Natural killer cell treated with Interleukin-12 subunit alpha and Interleukin-12 subunit beta and Interleukin-15 and Interleukin-18, amount 100 ng/mL, for 72 hours (primary cell): ENCODE measurements at regions not wholly inside any gene's neighbourhood (a gene's known extent, or its start where the extent isn't known, plus 50 kb on each side); places are given as distances from the start of the nearest gene placed in this dataset.
"Not testable (repeated sequence)": the region's sequence is repeated elsewhere in the genome, so short reads cannot be mapped to it uniquely, and the experiment has no call there.

ENCODE experiments used
- ATAC-seq, 2 donors: fragments of 150-1000 bp; cut with Tn5 transposase in 1 of 2; sonication (Bioruptor Pico), chemical (Tn5 transposase) in 1 of 2; 2 replicates each; pipeline ENCODE4 v1.10.0; 2021
- DNase-seq: peaks from one replicate; pipeline ENCODE4 v3.0.0; 2022; ENCODE audit warnings: low spot score
- H3K27ac Mint-ChIP-seq, 2 donors: 1 replicate in 1 of 2; 2 replicates in 1 of 2; pipeline ENCODE4 v1.8.0; 2022; ENCODE audit warnings: mixed read lengths in 2 of 2, mild to moderate bottlenecking in 1 of 2, moderate library complexity in 1 of 2
- H3K27me3 Mint-ChIP-seq, 2 donors: 1 replicate in 1 of 2; 2 replicates in 1 of 2; pipeline ENCODE4 v1.8.0; 2022; ENCODE audit warnings: mixed read lengths in 2 of 2
- H3K36me3 Mint-ChIP-seq: one replicate; pipeline ENCODE4 v1.8.0; 2022; ENCODE audit warnings: mixed read lengths
- H3K4me1 Mint-ChIP-seq, 2 donors: 1 replicate in 1 of 2; 2 replicates in 1 of 2; pipeline ENCODE4 v1.8.0; 2022; ENCODE audit warnings: low read depth in 2 of 2, mixed read lengths in 2 of 2, mild to moderate bottlenecking in 1 of 2
- H3K4me3 Mint-ChIP-seq: one replicate; pipeline ENCODE4 v1.8.0; 2022; ENCODE audit warnings: mixed read lengths
- H3K9me3 Mint-ChIP-seq: 2 replicates; pipeline ENCODE4 v1.8.0; 2022; ENCODE audit warnings: mixed read lengths

DNA sequence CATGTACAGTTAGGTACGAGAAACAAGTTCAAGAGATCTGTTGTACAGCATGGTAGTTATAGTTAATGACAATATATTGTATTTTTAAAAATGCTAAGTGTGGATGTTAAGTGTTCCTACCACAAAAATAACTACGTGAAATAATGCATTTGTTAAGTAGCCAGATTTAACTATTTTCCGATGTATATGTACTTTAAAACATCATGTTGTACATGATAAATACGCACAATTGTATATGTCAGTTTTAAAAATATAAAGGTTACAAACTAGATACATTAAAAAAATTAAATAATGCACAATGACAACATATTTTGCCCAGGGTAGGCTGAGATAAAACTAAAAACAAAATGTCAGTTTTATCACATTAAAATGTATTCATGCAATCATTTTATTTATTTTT lies 285.1 kb upstream of the DCN start:
- H3K36me3 Mint-ChIP-seq: no peaks in the 10 kb centered on the region
- H3K27me3 Mint-ChIP-seq: peaks cover 0 to 5% of the 10 kb centered on the region in 2 donors

DNA sequence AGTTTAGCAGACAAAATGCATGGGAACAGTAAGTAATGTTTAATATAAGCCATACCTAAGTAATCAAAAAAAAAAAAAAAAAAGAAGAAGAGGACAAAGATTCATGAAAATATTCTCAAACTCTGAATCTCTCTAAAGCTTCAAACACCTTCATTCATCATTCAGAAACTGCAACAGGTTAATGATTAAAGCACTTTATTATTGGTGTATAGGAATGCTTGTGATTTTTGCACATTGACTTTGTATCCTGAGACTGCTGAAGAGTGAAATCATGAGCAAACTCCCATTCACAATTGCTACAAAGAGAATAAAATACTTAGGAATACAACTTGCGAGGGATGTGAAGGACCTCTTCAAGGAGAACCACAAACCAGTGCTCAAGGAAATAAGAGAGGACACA lies 278.4 kb upstream of the DCN start:
- Mint-ChIP-seq H3K27ac (no peak overlapping the region), H3K4me1 (no peaks in the 10 kb centered on the region), H3K27me3 (peaks cover 10 to 23% of the 10 kb centered on the region in 2 donors), H3K4me3 (no peak overlapping the region), H3K36me3 (no peaks in the 10 kb centered on the region), H3K9me3 (no peaks in the 10 kb centered on the region)
- no peak for ATAC-seq
- DNase-seq: no peak

More for the DNA sequence above, 285.1 kb upstream of the DCN start:
- DNase-seq: no peak
- H3K4me3 Mint-ChIP-seq: no peak overlapping the region
- H3K9me3 Mint-ChIP-seq: no peaks in the 10 kb centered on the region
- no peak for ATAC-seq
- H3K4me1 Mint-ChIP-seq: no peaks in the 10 kb centered on the region
- H3K27ac Mint-ChIP-seq: no peak overlapping the region

DNA sequence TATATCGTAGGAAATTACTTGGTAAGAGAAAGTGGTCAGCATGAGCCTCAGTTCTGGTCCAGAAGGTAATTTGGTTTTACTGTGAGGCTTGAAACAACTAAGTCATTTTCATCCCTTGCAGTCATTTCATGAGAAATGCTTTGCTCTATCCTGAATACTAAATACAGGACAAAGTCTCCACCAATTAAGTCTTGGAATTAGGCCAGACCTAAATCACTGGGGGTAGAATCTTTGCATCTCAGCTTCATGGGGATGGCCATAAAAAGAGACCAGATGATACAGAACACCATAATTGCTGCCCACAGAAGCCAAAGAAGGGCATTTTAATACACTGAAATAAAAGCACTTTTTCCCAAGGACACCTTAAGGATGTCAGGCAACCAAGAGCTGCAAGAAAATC lies 277.9 kb upstream of the DCN start:
- no peak overlapping the region for H3K27ac Mint-ChIP-seq
- no peaks in the 10 kb centered on the region for H3K4me1 Mint-ChIP-seq
- no peaks in the 10 kb centered on the region for H3K9me3 Mint-ChIP-seq

GRCh38 chr12:91455321-91455720 lies 272.7 kb upstream of the DCN start:
- H3K27ac Mint-ChIP-seq: no peak overlapping the region
- DNase-seq: no peak
- H3K4me3 Mint-ChIP-seq: no peak overlapping the region
- H3K27me3 Mint-ChIP-seq: peaks cover 8 to 23% of the 10 kb centered on the region in 2 donors
- peaks cover 4% of the 10 kb centered on the region for H3K36me3 Mint-ChIP-seq
- no peaks in the 10 kb centered on the region for H3K9me3 Mint-ChIP-seq
- H3K4me1 Mint-ChIP-seq: no peaks in the 10 kb centered on the region
- no peak for ATAC-seq

More for the DNA sequence above, 277.9 kb upstream of the DCN start:
- H3K36me3 Mint-ChIP-seq: no peaks in the 10 kb centered on the region
- ATAC-seq (no peak), DNase-seq (no peak)
- peaks cover 12 to 23% of the 10 kb centered on the region in 2 donors for H3K27me3 Mint-ChIP-seq
- no peak overlapping the region for H3K4me3 Mint-ChIP-seq

DNA sequence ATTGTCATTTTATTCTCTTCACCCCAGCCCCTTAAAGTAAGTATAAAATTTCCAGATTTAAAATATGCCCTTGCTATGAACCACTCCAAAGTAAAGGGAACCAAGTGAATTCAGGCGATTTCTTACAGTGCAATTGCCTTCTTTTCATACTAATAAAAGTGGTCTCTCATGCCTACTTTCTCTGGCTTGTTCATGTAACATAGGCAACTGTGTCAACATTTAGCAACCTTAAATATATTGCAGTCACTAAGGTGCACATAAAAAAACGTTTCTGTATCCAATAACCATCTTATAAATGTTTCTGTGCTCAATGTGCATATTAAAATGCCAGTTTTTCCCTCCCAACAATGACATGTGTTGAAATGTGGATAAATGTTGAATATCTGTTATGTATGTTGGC lies 271.6 kb upstream of the DCN start:
- Mint-ChIP-seq H3K36me3 (peaks cover 4% of the 10 kb centered on the region), H3K27ac (no peak overlapping the region), H3K27me3 (peaks cover 8 to 23% of the 10 kb centered on the region in 2 donors), H3K9me3 (no peaks in the 10 kb centered on the region), H3K4me3 (no peak overlapping the region), H3K4me1 (no peaks in the 10 kb centered on the region)
- no peak for ATAC-seq
- DNase-seq: no peak

DNA sequence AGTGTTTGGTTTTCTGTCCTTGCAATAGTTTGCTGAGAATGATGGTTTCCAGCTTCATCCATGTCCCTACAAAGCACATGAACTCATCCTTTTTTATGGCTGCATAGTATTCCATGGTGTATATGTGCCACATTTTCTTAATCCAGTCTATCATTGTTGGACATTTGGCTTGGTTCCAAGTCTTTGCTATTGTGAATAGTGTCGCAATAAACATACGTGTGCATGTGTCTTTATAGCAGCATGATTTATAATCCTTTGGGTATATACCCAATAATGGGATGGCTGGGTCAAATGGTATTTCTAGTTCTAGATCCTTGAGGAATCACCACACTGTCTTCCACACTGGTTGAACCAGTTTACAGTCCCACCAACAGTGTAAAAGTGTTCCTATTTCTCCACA lies 269.8 kb upstream of the DCN start:
- not testable (repeated sequence) for H3K9me3 Mint-ChIP-seq, DNase-seq, H3K27ac Mint-ChIP-seq, H3K4me1 Mint-ChIP-seq, ATAC-seq, H3K36me3 Mint-ChIP-seq, H3K4me3 Mint-ChIP-seq
- peaks cover 8 to 11% of the 10 kb centered on the region in 2 donors for H3K27me3 Mint-ChIP-seq

DNA sequence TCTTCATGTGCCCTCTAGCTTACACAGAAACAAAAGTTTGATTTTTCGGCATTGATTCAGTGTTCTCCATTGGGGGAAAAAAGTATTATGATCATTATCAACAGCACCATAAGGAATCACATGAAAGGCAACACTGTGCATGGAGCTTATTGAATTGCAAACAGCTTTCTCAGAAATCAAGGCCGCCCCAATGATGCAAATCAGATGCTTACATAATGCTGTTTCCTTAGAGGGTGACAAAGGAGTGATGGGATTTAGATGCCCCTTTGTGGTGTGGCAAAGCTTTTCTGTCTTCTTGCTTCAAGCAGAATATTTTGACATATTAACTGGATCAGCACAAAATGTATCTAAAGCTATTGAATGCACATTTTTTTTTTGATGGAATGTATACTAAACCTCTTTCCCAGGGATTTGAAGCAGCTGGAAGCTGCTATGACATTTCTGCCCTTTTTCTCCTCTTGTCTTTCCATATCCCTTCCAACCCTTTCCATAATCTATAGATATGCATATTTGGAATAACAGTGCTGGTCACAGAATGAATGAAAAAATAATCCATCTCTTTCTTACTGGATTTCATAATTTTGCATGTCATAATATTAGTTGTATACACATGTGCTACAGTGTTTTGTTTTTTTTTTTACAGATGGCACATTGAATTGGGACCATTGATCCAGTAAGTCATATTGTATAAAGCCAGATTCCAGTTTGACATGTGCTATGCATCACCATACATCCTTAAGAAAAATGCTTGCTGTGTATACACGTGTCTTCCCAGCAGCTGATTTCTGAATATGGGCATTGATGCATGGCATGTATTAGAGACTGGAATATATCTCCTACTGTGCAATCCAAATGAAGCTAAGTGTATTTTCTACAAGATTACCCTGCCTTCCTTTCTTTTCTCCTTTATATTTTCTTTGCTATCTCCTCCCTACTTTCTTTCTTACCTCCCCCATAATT lies 259.7 kb upstream of the DCN start:
- ATAC-seq (no peak), DNase-seq (no peak)
- Mint-ChIP-seq H3K27me3 (peaks cover 8 to 28% of the 10 kb centered on the region in 2 donors), H3K4me1 (peaks cover 6 to 10% of the 10 kb centered on the region in 2 donors), H3K9me3 (no peaks in the 10 kb centered on the region), H3K27ac (no peak overlapping the region), H3K4me3 (no peak overlapping the region), H3K36me3 (no peaks in the 10 kb centered on the region)

GRCh38 chr12:91441246-91441645 lies 258.6 kb upstream of the DCN start:
- Mint-ChIP-seq H3K27me3 (peaks cover 8 to 23% of the 10 kb centered on the region in 2 donors), H3K36me3 (no peaks in the 10 kb centered on the region), H3K27ac (no peak overlapping the region), H3K9me3 (no peaks in the 10 kb centered on the region), H3K4me3 (no peak overlapping the region), H3K4me1 (peaks cover 6 to 10% of the 10 kb centered on the region in 2 donors)
- DNase-seq (no peak), ATAC-seq (no peak)

DNA sequence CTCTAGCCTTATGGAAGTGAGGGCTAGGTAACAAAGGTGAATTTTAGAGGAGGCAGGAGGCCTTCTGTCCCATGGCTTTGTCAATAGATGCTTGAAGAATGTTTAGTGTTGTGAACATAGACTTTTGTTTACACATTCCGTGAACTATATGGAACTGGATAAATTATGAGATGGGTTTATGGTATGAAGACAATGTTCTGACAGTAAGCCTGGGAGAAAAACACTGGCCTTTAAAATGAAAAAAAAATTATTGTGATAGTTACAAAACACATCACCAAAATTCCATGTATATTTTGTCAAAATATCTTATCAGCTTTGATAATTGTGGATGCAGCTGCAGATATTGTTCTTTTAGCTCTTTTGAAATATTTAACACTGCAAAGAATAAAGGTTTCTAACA lies 251.5 kb upstream of the DCN start:
- DNase-seq (no peak), ATAC-seq (no peak)
- H3K4me3 Mint-ChIP-seq: no peak overlapping the region
- no peak overlapping the region for H3K27ac Mint-ChIP-seq
- H3K4me1 Mint-ChIP-seq: peaks cover 6 to 10% of the 10 kb centered on the region in 2 donors
- no peaks in the 10 kb centered on the region for H3K36me3 Mint-ChIP-seq
- H3K27me3 Mint-ChIP-seq: peaks cover 0 to 8% of the 10 kb centered on the region in 2 donors
- no peaks in the 10 kb centered on the region for H3K9me3 Mint-ChIP-seq

DNA sequence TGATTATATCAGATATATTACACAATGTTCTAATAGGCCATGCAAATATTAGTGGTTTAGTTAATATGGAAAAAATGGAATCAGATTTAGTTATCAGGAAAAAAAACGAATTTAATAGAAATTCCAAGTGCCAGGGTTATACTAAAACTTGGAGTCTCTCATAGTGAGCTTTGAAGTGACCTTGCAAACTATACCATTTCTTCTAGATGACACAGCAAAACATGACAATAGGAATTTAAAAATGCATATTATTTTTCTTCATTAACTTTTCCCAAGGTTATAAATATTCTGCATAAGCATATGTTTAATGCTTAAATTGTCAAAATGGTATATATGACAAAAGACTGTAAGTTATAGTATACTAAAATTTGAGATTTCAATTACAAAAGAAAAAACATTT lies 250.1 kb upstream of the DCN start:
- peaks cover 0 to 7% of the 10 kb centered on the region in 2 donors for H3K27me3 Mint-ChIP-seq
- DNase-seq: no peak
- no peak overlapping the region for H3K4me3 Mint-ChIP-seq
- H3K27ac Mint-ChIP-seq: no peak overlapping the region
- H3K4me1 Mint-ChIP-seq: no peaks in the 10 kb centered on the region
- no peak for ATAC-seq
- H3K9me3 Mint-ChIP-seq: no peaks in the 10 kb centered on the region
- no peaks in the 10 kb centered on the region for H3K36me3 Mint-ChIP-seq

DNA sequence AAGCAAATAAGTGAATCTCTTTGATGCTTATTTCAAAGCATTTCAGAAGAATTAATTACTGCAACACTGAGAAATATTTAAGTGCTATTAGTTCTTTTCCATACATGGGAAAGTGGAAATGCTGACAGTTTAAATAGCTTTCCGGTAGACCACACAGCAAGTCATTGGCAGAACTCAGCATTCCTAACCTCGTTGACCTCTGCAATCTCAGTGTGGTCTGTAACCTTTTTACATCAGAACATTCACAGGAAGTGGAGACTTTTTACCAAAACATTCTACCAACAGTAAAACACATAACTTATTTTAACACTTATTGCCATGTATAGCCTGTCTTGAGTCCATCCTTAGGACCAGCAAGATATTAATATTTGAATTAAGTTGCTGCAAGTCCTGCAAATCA lies 249.5 kb upstream of the DCN start:
- Mint-ChIP-seq H3K27me3 (peaks cover 0 to 9% of the 10 kb centered on the region in 2 donors), H3K36me3 (no peaks in the 10 kb centered on the region), H3K27ac (no peak overlapping the region), H3K9me3 (no peaks in the 10 kb centered on the region), H3K4me1 (no peaks in the 10 kb centered on the region), H3K4me3 (no peak overlapping the region)
- DNase-seq (no peak), ATAC-seq (no peak)

DNA sequence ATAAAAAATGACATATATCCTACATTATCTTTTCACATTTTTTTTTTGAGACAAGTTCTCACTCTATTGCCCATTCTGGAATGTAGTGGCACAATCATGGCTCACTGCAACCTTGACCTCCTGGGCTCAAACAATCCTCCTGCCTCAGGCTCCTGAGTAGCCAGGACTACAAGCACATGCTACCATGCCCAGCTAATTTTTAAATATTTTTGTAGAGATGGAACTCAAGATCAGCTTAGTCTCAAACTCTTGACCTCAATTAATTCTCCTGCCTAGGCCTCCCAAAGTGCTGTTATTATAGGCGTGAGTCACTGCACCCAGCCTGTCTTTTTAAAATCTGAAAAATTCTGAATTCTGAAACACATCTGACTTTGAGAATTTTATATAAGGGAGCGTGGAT lies 241.9 kb upstream of the DCN start:
- no peak for DNase-seq
- no peaks in the 10 kb centered on the region for H3K9me3 Mint-ChIP-seq
- ATAC-seq: no peak
- peaks cover 16 to 30% of the 10 kb centered on the region in 2 donors for H3K27me3 Mint-ChIP-seq
- no peak overlapping the region for H3K27ac Mint-ChIP-seq
- H3K36me3 Mint-ChIP-seq: no peaks in the 10 kb centered on the region
- H3K4me3 Mint-ChIP-seq: no peak overlapping the region
- H3K4me1 Mint-ChIP-seq: no peaks in the 10 kb centered on the region

DNA sequence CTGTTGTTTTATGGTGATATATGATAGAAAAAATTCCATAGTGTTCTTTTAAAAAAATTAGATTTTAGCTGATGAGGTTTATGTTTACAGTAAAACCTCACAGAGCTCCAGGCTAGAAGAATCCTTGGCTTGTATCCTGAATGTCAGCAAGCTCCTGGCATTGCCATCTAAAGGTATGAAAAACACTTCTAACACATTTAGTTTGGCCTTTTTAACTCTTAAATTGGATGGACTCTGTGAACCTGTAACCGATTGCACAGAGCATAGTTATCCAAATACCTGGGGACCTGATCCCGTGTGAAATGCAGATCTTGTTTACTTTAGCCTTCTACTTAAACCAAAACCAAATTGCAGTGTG lies 241.1 kb upstream of the DCN start:
- H3K36me3 Mint-ChIP-seq: no peaks in the 10 kb centered on the region
- H3K4me1 Mint-ChIP-seq: no peaks in the 10 kb centered on the region
- H3K4me3 Mint-ChIP-seq: no peak overlapping the region
- H3K27ac Mint-ChIP-seq: no peak overlapping the region
- DNase-seq (no peak), ATAC-seq (no peak)
- H3K9me3 Mint-ChIP-seq: no peaks in the 10 kb centered on the region
- peaks cover 17 to 30% of the 10 kb centered on the region in 2 donors for H3K27me3 Mint-ChIP-seq

DNA sequence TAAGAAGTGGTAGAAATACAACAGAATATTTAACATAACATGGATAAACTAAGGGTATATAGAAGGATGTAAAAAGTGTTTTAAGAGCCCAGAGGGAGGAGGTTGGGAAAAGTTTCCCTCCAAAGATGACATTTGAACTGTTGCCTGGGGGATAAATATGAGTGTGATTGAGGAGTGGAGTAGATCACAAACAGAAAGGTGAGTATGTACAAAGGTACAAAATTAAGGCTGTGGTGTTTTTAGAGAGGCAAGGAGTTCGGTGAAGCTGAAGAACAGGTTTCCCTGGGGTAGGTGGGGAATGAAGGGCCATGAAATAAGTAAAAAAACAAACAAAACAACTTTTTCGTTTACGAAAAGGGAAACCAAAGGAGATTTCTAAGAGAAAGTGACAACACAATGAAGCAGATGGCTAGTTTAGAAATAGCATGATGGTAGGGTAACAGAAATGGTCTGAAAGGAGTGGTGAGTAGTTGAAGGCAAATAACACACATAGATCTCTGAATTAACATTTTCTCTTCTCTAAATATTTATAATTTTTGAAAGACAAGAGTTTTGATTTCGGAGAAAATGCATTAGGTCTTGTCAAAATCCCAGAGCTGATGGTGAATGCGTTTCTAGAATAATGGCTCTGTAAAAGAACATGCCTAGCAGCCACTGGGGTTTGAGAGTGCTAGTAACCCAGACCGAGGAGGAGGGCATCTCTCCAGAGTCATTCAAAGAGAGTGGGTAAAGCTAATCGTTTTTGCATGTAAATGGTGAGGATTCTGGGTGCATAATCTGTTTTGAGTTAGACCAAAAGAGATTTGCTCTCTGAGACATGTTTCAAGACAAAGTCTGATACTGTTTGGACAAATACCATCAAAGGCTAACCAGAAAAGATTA lies 240.4 kb upstream of the DCN start:
- Mint-ChIP-seq H3K9me3 (no peaks in the 10 kb centered on the region), H3K27ac (no peak overlapping the region), H3K36me3 (no peaks in the 10 kb centered on the region), H3K4me1 (no peaks in the 10 kb centered on the region), H3K4me3 (no peak overlapping the region), H3K27me3 (peaks cover 17 to 30% of the 10 kb centered on the region in 2 donors)
- ATAC-seq (no peak), DNase-seq (no peak)
